Left lung (tissue), 4 donors: ENCODE measurements at regions not wholly inside any gene's neighbourhood (a gene's known extent, or its start where the extent isn't known, plus 50 kb on each side); places are given as distances from the start of the nearest gene placed in this dataset.

Experiments
- ATAC-seq: fragments of 200-7000 bp; cut with Tn5 transposase; one replicate; pipeline ENCODE4 v1.9.1; 2020; ENCODE audit warnings: moderate library complexity
- DNase-seq, 4 donors: peaks; one replicate each; pipeline ENCODE4 v3.0.0-alpha.2; 2013 to 2020
- H3K27ac ChIP-seq, 2 donors: fragments of 200-600 bp; sonication (generic) in 1 of 2; one replicate each; pipeline versions ENCODE4 v1.5.0 to v1.8.0; 2020 to 2021
- H3K27me3 ChIP-seq, 2 donors: fragments of 200-600 bp; sonication (generic) in 1 of 2; one replicate each; pipeline versions ENCODE4 v1.5.0 to v1.8.0; 2020 to 2021
- H3K36me3 ChIP-seq, 2 donors: fragments of 200-600 bp; sonication (generic) in 1 of 2; one replicate each; pipeline versions ENCODE4 v1.5.0 to v1.8.0; 2020 to 2021
- H3K4me1 ChIP-seq, 2 donors: fragments of 200-600 bp; one replicate each; pipeline ENCODE4 v1.8.0; 2021
- H3K4me3 ChIP-seq, 2 donors: fragments of 200-600 bp; sonication (generic) in 1 of 2; one replicate each; pipeline versions ENCODE4 v1.5.0 to v1.8.0; 2020 to 2021; ENCODE audit warnings: mild to moderate bottlenecking in 1 of 2
- H3K9me3 ChIP-seq, 2 donors: fragments of 200-600 bp; sonication (generic) in 1 of 2; one replicate each; pipeline versions ENCODE4 v1.5.0 to v1.8.0; 2020 to 2021
- intact Hi-C, 2 donors: fragments of 100-400 bp; cut with DNase I; formaldehyde crosslinking; loops; one replicate each; pipeline versions ENCODE4 v1.11.2 to v1.14.2; 2022
- TF ChIP-seq, protein P1 (sequence below), 2 donors: fragments of 200-600 bp; sonication (generic) in 1 of 2; IDR thresholded peaks; one replicate each; pipeline versions ENCODE4 v1.5.0 to v1.8.0; 2021; ENCODE audit warnings: antibody characterized with exemption in 2 of 2
- donor health status: DM: no; HTN: yes; CAD: no.
- donor health status: DM: no; HTN: no; CAD: no.

DNA sequence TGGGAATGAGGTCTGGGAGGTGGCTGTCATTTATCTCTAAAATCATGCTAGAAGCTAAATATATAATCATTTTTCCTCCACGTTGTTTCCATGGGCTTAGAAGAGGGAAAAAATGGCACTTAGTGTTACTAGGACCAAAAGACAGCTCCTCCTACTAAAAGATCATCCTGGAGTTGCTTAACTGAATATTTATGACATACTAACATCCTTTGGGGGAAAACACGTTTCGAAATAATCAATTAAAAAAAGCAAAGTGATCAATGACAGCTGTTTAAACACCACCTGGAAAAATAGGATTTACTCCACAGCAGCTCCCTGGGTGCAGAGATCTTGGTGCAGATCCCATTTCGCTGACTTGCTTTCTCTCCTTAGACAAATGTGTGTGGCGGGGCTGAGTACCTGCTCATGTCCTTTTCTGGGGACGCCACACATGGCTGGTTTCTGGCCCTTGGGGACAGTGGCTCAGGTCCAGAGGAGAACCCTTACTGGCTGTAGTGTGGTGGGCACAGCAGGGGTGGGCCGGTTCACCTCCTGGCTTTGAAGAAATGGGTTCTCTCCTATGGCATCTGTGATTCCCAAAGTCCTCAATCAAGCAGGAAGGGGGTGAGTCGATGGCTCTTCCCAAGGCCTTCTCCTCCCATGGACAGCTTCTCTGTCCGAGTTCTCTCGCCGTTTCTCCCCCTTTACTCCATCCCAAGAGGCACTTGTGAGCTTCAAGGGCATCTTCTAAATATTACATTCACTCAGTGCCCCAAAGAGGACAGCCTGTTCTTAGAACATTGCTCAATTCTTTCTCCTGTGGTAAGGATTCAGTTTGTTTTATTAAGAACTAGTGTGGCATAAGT lies 156.4 kb upstream of the KLF14 start:
- intact Hi-C loops, result loop anchor here in 1 of 2 donors (10.0 kb wide), 1 partner anchor 124 kb away; no protein-coding TSS in a partner anchor
- Histone ChIP-seq H3K9me3 (no peaks in the 10 kb centered on the region), H3K36me3 (peaks cover 0 to 54% of the 10 kb centered on the region in 2 donors), H3K4me3 (no peak overlapping the region), H3K27ac (peak overlapping the region; percentile 78 to 92), H3K4me1 (peaks cover 59 to 92% of the 10 kb centered on the region in 2 donors), H3K27me3 (no peaks in the 10 kb centered on the region)
- ATAC-seq (peak; percentile 47), DNase-seq (no peak)
- TF ChIP-seq, protein P1, sequence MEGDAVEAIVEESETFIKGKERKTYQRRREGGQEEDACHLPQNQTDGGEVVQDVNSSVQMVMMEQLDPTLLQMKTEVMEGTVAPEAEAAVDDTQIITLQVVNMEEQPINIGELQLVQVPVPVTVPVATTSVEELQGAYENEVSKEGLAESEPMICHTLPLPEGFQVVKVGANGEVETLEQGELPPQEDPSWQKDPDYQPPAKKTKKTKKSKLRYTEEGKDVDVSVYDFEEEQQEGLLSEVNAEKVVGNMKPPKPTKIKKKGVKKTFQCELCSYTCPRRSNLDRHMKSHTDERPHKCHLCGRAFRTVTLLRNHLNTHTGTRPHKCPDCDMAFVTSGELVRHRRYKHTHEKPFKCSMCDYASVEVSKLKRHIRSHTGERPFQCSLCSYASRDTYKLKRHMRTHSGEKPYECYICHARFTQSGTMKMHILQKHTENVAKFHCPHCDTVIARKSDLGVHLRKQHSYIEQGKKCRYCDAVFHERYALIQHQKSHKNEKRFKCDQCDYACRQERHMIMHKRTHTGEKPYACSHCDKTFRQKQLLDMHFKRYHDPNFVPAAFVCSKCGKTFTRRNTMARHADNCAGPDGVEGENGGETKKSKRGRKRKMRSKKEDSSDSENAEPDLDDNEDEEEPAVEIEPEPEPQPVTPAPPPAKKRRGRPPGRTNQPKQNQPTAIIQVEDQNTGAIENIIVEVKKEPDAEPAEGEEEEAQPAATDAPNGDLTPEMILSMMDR (IDR thresholded peaks at IDR 0.05), result no peak

DNA sequence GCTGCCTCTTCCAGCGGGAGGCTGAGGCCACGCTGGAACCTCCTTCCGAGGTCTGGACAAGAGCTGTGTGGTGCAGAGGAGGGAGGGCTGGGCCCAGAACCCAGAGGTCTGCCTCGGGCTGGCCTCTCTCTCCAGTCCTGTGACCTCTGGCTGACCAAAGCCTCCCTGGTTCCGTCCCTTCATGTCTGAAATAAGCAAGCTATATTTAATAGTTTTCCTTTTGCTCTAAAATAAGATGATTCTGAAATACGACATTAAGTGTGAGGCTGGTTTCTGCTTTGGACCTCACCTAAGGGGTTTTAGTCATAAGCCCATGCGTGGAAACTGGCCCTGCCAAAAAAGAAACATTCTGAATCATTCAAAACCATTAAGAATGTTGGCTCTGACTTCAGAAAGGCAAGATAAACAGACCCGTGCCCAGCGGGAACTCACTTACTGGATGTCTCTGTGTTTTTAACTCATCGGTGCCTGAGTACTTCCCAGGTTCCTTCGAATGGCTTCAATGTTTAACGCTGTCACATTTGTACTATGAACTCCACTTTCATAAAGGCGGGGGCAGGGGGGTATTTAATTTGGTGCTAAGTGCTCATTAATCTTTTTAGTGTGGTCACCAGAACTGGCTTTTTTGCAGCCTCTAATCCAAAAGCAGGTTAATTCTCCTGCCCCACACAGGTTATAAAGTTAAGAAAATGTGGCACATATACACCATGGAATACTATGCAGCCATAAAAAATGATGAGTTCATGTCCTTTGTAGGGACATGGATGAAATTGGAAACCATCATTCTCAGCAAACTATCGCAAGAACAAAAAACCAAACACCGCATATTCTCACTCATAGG lies 157.5 kb upstream of the KLF14 start:
- intact Hi-C loops, result loop anchor here in 1 of 2 donors (10.0 kb wide), 1 partner anchor 123 kb away; no protein-coding TSS in a partner anchor
- Histone ChIP-seq H3K4me3 (no peak overlapping the region), H3K4me1 (peaks cover 59 to 92% of the 10 kb centered on the region in 2 donors), H3K36me3 (peaks cover 0 to 54% of the 10 kb centered on the region in 2 donors), H3K27me3 (no peaks in the 10 kb centered on the region), H3K9me3 (no peaks in the 10 kb centered on the region), H3K27ac (peak overlapping the region; percentile 78 to 92)
- ATAC-seq, result peak; percentile 45
- TF ChIP-seq, protein P1 (IDR thresholded peaks at IDR 0.05), result no peak
- DNase-seq, result peak in 1 of 4 donors; percentile 65

DNA sequence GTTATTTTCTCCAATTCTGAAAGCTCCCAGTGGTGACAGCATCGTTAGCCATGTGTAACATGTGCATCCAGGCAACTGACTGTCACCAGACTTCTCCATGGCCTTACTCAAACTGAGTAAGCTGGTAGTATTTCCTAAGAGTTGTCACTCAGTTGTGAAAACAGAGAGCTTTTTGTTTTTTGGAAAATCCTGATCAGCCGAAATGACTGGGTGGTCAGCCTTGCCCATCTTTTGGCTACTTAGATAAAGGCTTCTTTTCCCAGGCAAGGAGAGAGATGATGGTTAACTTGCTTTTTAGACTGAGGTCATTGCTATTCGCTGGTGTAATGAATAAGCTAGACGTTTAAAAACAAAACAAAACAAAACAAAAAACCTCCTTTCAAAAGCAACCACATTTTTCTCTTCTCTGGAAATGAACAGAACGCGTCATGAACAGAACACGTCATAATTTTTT lies 159.5 kb upstream of the KLF14 start:
- intact Hi-C loops, result loop anchor here in 1 of 2 donors (10.0 kb wide), 1 partner anchor 121 kb away; no protein-coding TSS in a partner anchor
- peak overlapping the region; percentile 61 to 74 for H3K27ac ChIP-seq

DNA sequence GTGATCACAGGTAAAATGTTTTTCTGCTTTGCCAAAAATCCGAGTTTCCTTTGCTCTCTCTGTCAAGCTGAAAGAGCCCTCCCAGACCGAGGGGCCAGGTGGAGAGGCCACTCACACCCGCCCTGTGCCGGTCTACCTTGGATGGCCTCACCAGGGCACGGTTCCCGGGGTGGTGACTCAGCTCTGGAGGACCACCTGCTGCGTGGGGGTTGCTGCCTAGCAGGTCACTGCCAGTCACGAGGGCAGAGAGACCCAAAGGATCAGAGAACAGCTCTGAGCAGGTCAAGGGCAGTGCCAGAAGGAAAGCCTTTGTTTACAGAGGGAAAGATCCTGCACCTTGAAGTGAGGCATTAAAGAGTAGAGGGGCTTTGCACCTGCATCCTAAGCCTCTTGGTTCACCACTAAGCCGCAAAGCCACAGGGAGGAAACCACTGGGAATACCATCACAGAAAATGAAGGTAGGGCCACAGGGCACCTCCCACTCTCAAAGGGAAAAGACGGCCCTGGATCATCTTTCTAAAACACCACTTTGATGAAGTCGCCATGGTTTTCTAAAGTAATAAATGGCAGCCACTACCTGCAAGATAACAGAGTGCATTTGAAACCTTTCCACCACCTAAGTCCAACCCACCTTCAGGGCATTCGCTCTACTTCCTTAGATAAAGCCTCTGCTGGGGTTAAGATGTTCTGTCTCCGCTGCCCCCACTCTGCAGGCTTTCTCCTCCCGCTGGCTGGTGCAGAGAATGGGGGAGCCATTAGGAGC lies 160.3 kb upstream of the KLF14 start:
- intact Hi-C loops, result loop anchor here in 1 of 2 donors (10.0 kb wide), 1 partner anchor 120 kb away; no protein-coding TSS in a partner anchor
- no peaks in the 10 kb centered on the region for H3K27me3 ChIP-seq
- no peaks in the 10 kb centered on the region for H3K9me3 ChIP-seq
- peak overlapping the region; percentile 61 to 74 for H3K27ac ChIP-seq
- peaks cover 47 to 91% of the 10 kb centered on the region in 2 donors for H3K4me1 ChIP-seq
- H3K36me3 ChIP-seq, result peaks cover 0 to 59% of the 10 kb centered on the region in 2 donors
- H3K4me3 ChIP-seq, result no peak overlapping the region
- DNase-seq (peak in 2 of 4 donors; percentile 91 to 92), ATAC-seq (peak; percentile 68)
- TF ChIP-seq, protein P1 (IDR thresholded peaks at IDR 0.05), result no peak

More for the DNA sequence above, 159.5 kb upstream of the KLF14 start:
- DNase-seq, result no peak
- Histone ChIP-seq H3K36me3 (peaks cover 0 to 59% of the 10 kb centered on the region in 2 donors), H3K9me3 (no peaks in the 10 kb centered on the region), H3K4me3 (no peak overlapping the region), H3K27me3 (no peaks in the 10 kb centered on the region), H3K4me1 (peaks cover 53 to 91% of the 10 kb centered on the region in 2 donors)
- no peak for ATAC-seq
- TF ChIP-seq, protein P1 (IDR thresholded peaks at IDR 0.05), result no peak
